Effector memory CD4-positive, alpha-beta T cell (primary cell): ENCODE measurements at regions not wholly inside any gene's neighbourhood (a gene's known extent, or its start where the extent isn't known, plus 50 kb on each side); places are given as distances from the start of the nearest gene placed in this dataset.

Experiments
- DNase-seq, 3 donors: peaks; one replicate each; pipeline ENCODE4 v3.0.0-alpha.2; 2020
- H3K27ac ChIP-seq: 2 replicates; pipeline ENCODE4 v1.7.0; 2013; ENCODE audit warnings: mild to moderate bottlenecking, low read length, moderate library complexity; ENCODE audit not compliant: insufficient read depth, poor library complexity, severe bottlenecking
- H3K27me3 ChIP-seq: replicated peaks from 2 replicates; pipeline ENCODE4 v1.7.0; 2013; ENCODE audit warnings: mild to moderate bottlenecking, low read length; ENCODE audit not compliant: insufficient read depth, control insufficient read depth, poor library complexity, severe bottlenecking
- H3K36me3 ChIP-seq: 2 replicates; pipeline ENCODE4 v1.7.0; 2013; ENCODE audit warnings: mild to moderate bottlenecking, low read length, moderate library complexity; ENCODE audit not compliant: control insufficient read depth, insufficient read depth
- H3K4me1 ChIP-seq: 2 replicates; pipeline ENCODE4 v1.7.0; 2013; ENCODE audit warnings: low read length, mild to moderate bottlenecking; ENCODE audit not compliant: control insufficient read depth, insufficient read depth, poor library complexity, severe bottlenecking
- H3K4me3 ChIP-seq: 2 replicates; pipeline ENCODE4 v1.7.0; 2013; ENCODE audit warnings: low read length, low read depth, mild to moderate bottlenecking; ENCODE audit not compliant: insufficient read depth, poor library complexity, severe bottlenecking
- H3K9me3 ChIP-seq: 2 replicates; pipeline ENCODE4 v1.7.0; 2013; ENCODE audit warnings: mild to moderate bottlenecking, low read length, moderate library complexity; ENCODE audit not compliant: control insufficient read depth

DNA sequence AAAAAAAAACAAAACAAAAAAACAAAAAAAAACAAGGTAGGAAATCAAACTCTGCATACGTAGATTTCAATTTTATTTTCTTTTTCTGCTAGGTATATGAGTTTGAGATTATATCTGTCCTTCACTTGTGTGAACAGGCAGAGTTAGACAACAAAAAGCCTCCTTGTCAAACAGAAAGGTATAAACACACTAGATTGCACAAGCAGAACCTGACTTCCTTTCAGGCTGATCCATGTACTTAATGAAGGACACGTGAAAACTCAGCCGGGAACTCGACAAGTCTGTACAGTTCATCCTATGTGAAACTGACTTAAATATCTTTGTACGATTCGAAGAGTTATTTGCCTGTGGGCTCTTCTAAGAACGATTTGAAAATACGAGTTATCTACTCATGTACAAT lies 254.1 kb downstream of the ARL4A start:
- no peaks in the 10 kb centered on the region for H3K9me3 ChIP-seq
- no peaks in the 10 kb centered on the region for H3K36me3 ChIP-seq
- no peak for DNase-seq
- no peak overlapping the region for H3K4me3 ChIP-seq
- no peak overlapping the region for H3K27ac ChIP-seq
- no peaks in the 10 kb centered on the region for H3K4me1 ChIP-seq
- H3K27me3 ChIP-seq, result no peaks in the 10 kb centered on the region

DNA sequence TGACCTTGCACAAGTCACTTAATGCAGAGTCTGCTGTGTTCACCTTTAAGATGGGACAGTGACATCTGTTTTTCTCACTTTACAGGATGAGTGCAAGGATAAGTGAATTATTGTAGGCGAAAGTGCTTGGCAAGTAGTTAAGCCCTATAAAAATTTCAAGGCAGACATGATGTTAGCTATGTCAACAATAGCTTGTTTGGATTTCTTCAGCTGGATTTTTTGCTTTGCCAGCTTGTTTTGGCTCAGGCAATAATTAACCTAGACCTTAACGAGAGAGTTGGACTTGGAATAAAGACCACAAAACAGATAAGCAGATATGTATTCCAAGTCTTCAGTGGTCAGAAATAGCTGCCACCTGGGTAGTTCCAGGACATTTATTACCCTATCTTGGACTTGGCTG lies 255.2 kb downstream of the ARL4A start:
- Histone ChIP-seq H3K4me3 (no peak overlapping the region), H3K27ac (no peak overlapping the region), H3K27me3 (no peaks in the 10 kb centered on the region), H3K9me3 (no peaks in the 10 kb centered on the region), H3K4me1 (no peaks in the 10 kb centered on the region), H3K36me3 (no peaks in the 10 kb centered on the region)
- no peak for DNase-seq

DNA sequence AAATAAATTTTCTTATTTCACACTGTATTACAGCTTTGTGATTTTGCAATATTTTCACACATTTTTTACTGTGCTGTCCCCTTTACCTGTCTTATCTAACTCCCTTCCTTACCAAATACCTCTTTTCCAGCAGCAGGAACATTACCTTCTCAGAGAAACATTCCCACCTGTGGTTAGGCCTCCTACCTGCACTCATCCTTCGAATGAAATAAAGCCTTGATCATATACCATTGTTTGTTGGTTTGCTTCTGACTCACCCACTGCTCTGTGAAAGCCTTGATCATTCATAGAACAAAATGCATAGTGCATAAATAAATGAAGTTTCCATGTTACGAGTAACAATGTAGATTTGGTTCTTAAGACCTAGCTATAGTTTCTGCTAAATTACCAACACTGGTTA lies 256.3 kb downstream of the ARL4A start:
- no peak for DNase-seq
- Histone ChIP-seq H3K36me3 (no peaks in the 10 kb centered on the region), H3K4me1 (no peaks in the 10 kb centered on the region), H3K9me3 (no peaks in the 10 kb centered on the region), H3K4me3 (no peak overlapping the region), H3K27me3 (no peaks in the 10 kb centered on the region), H3K27ac (no peak overlapping the region)

DNA sequence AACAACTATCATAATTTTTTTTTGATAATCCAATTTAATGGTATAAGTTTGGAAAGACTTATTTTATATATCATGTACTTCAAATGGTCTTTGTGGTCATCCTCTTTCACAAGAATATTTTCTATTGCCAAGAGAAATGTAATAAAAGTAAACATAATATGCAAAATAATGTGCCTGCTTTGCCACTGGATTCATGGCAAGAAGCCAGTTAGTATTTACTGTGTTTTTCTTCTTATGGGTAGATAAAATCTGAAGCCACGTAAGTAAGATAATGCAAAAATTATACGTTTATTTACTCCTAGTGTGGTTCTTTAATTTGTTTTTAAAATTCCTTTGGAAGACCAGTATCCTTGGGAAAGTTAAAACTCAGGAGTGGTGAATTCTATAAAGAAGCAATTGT lies 258.5 kb downstream of the ARL4A start:
- H3K4me3 ChIP-seq, result no peak overlapping the region

DNA sequence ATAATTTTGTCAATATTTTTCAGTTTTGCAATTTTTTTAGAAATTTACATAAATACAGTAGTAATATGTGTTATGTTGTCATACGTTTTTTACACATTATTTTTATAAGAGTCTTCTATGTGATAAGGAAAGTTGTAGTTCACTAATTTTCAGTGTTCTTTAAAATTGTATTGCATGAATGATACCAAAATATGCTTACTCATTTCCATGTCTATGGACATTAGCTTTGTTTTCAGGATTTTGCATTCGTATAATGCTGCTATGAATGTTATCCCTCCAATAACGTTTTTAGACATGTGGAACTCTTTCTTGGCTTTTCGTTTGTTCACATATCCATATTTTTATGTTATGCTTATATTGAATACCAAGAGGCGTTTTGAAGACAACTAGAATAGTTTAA lies 260.0 kb downstream of the ARL4A start:
- no peaks in the 10 kb centered on the region for H3K9me3 ChIP-seq
- H3K4me1 ChIP-seq, result no peaks in the 10 kb centered on the region
- H3K27ac ChIP-seq, result no peak overlapping the region
- H3K36me3 ChIP-seq, result no peaks in the 10 kb centered on the region
- no peak for DNase-seq
- no peaks in the 10 kb centered on the region for H3K27me3 ChIP-seq
- H3K4me3 ChIP-seq, result no peak overlapping the region

More for the DNA sequence above, 258.5 kb downstream of the ARL4A start:
- DNase-seq, result no peak
- Histone ChIP-seq H3K27me3 (no peaks in the 10 kb centered on the region), H3K36me3 (no peaks in the 10 kb centered on the region), H3K4me1 (no peaks in the 10 kb centered on the region), H3K27ac (no peak overlapping the region), H3K9me3 (no peaks in the 10 kb centered on the region)

DNA sequence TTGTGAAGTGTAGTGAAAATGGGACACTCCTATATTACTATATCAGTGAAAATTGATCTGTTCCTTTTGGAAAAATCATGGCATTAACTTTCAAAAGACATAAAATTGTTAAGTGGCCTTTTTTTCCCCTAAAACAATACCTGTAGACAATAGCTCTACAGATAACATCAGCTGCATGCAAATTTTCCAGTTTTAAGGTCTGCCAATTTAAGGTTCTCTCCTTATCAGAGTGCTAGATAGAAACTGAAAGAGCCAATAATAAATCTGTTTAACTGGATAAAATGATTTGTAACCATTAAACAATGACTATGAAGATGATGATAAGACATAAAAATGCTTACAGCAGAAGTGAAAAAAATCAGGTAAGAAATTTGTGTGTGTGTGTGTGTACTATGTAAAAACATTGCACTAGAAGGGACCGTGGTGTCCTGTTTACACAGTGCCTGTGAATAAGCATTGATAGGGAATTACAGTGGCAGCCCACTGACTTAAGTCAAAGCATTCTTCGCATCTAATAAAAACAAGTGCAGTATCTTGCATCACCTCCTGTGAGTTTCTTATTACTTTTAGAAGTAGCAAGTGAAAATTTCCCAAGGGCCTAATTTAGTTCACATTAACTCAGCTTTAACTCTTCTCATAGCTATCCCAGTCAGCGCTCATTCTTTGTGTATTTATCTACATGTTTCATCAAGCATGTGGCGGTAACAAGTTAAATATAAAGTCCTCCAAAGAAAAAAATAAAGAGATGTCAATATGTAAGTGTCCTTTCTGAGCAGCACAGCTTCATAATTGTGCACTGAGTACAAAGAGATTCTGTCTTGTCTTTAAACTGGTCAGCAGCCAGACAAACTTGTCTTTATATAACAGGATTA lies 261.9 kb downstream of the ARL4A start:
- no peak overlapping the region for H3K4me3 ChIP-seq
- no peak for DNase-seq
- H3K4me1 ChIP-seq, result no peaks in the 10 kb centered on the region
- H3K9me3 ChIP-seq, result no peaks in the 10 kb centered on the region
- H3K27me3 ChIP-seq, result no peaks in the 10 kb centered on the region
- no peak overlapping the region for H3K27ac ChIP-seq
- no peaks in the 10 kb centered on the region for H3K36me3 ChIP-seq

DNA sequence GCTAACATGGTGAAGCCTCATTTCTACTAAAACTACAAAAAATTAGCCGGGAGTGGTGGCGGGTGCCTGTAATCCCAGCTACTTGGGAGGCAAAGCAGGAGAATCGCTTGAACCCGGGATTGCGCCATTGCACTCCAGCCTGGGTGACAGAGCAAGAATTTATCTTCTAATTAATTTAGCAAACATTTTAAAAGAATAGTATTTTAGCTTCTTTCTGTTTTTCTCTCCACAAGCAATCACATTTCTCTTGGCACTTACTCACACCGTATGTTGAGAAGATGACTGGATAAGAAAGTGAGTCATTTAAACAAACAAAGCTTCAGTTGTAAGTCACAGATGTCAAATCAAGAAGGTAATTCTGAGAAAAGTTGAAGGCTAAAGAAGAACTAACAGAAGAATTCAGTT lies 264.0 kb downstream of the ARL4A start:
- no peaks in the 10 kb centered on the region for H3K36me3 ChIP-seq
- no peak for DNase-seq
- H3K27me3 ChIP-seq, result no peaks in the 10 kb centered on the region
- H3K4me3 ChIP-seq, result no peak overlapping the region
- no peak overlapping the region for H3K27ac ChIP-seq
- no peaks in the 10 kb centered on the region for H3K4me1 ChIP-seq
- no peaks in the 10 kb centered on the region for H3K9me3 ChIP-seq

DNA sequence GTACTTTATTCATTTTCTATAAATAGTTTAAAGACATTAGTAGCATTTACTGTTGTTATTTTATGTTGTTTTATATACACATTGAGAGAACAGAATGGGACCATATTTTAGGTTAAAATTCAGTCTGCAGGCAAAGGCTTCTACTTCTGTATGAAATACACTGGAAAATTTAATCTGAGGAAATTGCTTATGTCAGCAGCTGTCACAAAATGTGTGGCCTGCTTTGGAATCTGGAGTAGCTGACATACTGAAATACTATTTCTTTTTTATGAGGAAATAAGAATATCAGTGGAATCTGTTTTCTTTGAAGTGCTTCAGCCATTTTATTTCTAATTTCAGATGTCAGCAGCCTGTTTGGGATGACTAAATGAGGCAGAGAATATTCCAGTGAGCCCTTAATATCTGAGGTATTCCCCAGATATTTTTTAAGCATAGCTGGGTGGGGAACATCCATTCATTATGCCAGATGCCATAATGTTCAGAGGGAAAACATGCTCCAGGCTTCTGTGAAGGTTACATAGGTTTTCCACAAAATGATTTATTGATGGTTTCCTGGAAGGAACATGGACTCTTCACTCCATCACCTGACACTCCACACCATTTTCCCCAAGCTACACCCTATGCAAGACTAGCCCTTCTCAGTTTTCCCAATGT lies 267.1 kb downstream of the ARL4A start:
- no peak overlapping the region for H3K27ac ChIP-seq
- DNase-seq, result no peak
- H3K27me3 ChIP-seq, result no peaks in the 10 kb centered on the region
- H3K4me3 ChIP-seq, result no peak overlapping the region
- no peaks in the 10 kb centered on the region for H3K9me3 ChIP-seq
- no peaks in the 10 kb centered on the region for H3K4me1 ChIP-seq
- no peaks in the 10 kb centered on the region for H3K36me3 ChIP-seq

DNA sequence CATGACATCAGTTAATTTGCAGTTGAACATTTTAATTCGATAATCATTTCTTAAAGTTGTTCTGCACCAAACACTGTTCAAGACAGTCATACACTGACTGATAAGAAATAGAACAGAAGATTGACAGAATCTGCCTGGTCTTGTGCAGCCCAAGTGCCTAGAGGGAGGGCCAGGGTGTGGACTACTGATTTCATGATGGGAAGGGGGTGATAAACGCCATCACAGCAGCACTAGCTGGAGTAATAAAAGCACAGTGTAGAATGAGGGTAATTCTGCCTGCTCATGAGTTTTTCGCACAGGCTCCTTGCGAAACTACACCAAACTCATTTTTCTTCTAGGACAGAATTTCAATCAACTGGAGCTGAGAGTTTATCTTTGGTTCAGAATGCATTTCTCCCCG lies 270.1 kb downstream of the ARL4A start:
- Histone ChIP-seq H3K4me3 (no peak overlapping the region), H3K9me3 (no peaks in the 10 kb centered on the region), H3K36me3 (no peaks in the 10 kb centered on the region), H3K27ac (no peak overlapping the region), H3K27me3 (no peaks in the 10 kb centered on the region), H3K4me1 (no peaks in the 10 kb centered on the region)
- no peak for DNase-seq

DNA sequence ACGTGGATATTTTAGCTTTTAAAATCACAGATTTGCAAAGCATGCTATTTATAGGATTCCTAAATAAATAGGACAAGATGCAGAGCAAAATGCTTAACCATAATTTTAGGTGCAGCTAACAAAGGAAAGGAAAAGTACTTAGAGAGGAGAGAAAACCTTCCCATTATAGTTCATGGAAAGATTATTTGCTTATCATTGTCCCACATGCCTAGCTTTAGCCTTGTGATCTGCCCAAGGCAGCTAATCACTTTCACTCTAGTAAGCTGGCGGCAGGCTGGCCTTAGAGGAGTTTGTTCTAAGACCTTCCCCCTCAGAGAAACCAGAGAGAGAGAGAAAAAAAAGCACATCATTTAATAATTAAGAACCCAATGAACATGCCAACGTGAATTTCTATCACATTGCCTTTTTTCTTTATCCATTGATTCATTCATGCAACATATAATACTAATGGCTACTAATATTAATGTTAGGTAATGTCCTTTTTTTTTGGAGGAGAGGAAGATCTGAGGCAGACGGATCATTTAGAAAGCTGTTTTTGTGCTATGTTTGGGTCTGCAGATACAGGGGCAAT lies 274.6 kb downstream of the ARL4A start:
- no peaks in the 10 kb centered on the region for H3K4me1 ChIP-seq
- H3K36me3 ChIP-seq, result no peaks in the 10 kb centered on the region
- no peak overlapping the region for H3K4me3 ChIP-seq
- no peaks in the 10 kb centered on the region for H3K27me3 ChIP-seq
- no peak overlapping the region for H3K27ac ChIP-seq
- H3K9me3 ChIP-seq, result no peaks in the 10 kb centered on the region
- no peak for DNase-seq
